Brain microvascular endothelial cell (primary cell): ENCODE measurements at regions not wholly inside any gene's neighbourhood (a gene's known extent, or its start where the extent isn't known, plus 50 kb on each side); places are given as distances from the start of the nearest gene placed in this dataset.
A peak's percentile ranks its signal among the peaks of the same experiment; 100 is the strongest.

Experiments used
- DNase-seq: peaks from one replicate; pipeline ENCODE4 v3.0.0-alpha.2; 2020
- H3K27ac ChIP-seq: fragments of 250-450 bp; sonication (Bioruptor Pico); 2 replicates; pipeline ENCODE4 v1.5.1; 2020; ENCODE audit warnings: mild to moderate bottlenecking, moderate library complexity
- H3K27me3 ChIP-seq: fragments of 250-450 bp; sonication (Bioruptor Pico); replicated peaks from 2 replicates; pipeline ENCODE4 v1.5.1; 2020; ENCODE audit warnings: mild to moderate bottlenecking
- H3K36me3 ChIP-seq: fragments of 250-450 bp; sonication (Bioruptor Pico); replicated peaks from 2 replicates; pipeline ENCODE4 v1.5.1; 2020; ENCODE audit warnings: mild to moderate bottlenecking
- H3K4me3 ChIP-seq: 2 replicates; pipeline ENCODE4 v1.5.1; 2011; ENCODE audit warnings: low read depth, mild to moderate bottlenecking, control low read depth, low read length, moderate library complexity
- in situ Hi-C: cut with HindIII; loops from 2 replicates; pipeline ENCODE4 v1.10.0; 2017; ENCODE audit warnings: low sequenced_read_pairs, low pct_ligation_motif_present
- TF ChIP-seq, protein P1 (sequence below): IDR thresholded peaks from 2 replicates; pipeline ENCODE4 v1.5.1; 2011; ENCODE audit warnings: low read depth, mild to moderate bottlenecking, moderate library complexity, low read length, control low read depth, inconsistent platforms; ENCODE audit errors: missing control alignments

DNA sequence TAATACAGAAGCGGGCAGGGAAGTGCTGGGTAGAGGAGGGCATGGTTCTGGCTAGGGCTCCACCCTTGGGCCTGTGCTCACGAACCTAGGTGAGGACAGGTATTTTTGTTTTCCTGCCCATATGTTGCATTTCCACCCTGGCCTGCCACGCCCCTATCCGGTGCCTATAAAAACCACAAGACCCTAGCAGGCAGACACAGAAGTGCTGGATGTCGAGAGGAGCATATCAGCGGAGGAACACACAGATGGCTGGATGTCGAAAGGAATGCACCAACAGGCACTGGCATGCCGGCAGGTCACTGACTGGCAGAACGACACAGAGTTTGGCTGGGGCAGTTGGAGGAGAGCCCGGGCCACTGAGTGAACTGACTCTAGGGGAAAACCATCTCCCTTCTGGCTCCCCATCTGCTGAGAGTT is 316.6 kb upstream of the BOD1L1 start:
- Histone ChIP-seq H3K27me3 (no peaks in the 10 kb centered on the region), H3K27ac (no peak overlapping the region), H3K36me3 (no peaks in the 10 kb centered on the region), H3K4me3 (no peak overlapping the region)
- TF ChIP-seq, protein P1, sequence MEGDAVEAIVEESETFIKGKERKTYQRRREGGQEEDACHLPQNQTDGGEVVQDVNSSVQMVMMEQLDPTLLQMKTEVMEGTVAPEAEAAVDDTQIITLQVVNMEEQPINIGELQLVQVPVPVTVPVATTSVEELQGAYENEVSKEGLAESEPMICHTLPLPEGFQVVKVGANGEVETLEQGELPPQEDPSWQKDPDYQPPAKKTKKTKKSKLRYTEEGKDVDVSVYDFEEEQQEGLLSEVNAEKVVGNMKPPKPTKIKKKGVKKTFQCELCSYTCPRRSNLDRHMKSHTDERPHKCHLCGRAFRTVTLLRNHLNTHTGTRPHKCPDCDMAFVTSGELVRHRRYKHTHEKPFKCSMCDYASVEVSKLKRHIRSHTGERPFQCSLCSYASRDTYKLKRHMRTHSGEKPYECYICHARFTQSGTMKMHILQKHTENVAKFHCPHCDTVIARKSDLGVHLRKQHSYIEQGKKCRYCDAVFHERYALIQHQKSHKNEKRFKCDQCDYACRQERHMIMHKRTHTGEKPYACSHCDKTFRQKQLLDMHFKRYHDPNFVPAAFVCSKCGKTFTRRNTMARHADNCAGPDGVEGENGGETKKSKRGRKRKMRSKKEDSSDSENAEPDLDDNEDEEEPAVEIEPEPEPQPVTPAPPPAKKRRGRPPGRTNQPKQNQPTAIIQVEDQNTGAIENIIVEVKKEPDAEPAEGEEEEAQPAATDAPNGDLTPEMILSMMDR, result no peak
- in situ Hi-C loops, result no loop called here
- no peak for DNase-seq

DNA sequence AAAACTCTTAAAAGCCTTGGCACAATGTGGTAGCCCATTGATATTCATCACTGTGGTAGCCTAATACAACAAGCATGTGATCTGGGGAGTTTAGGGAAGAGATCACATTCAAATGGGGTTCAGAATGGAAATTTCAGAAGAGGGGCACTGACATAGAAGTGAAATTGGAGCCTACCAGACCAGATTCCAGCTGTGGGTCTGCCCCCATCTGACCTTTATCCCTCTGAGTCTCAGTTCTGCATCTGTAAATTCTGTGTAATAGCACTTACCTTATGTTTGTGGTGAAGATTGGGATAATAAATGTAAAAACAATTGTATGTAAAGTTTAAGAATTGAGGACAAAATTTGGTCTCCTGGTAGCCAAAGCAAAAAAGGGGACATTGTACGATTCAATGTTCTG is 320.4 kb upstream of the BOD1L1 start:
- DNase-seq, result no peak
- Histone ChIP-seq H3K27ac (no peak overlapping the region), H3K36me3 (no peaks in the 10 kb centered on the region), H3K27me3 (no peaks in the 10 kb centered on the region), H3K4me3 (no peak overlapping the region)
- TF ChIP-seq, protein P1, result no peak
- in situ Hi-C loops, result no loop called here

DNA sequence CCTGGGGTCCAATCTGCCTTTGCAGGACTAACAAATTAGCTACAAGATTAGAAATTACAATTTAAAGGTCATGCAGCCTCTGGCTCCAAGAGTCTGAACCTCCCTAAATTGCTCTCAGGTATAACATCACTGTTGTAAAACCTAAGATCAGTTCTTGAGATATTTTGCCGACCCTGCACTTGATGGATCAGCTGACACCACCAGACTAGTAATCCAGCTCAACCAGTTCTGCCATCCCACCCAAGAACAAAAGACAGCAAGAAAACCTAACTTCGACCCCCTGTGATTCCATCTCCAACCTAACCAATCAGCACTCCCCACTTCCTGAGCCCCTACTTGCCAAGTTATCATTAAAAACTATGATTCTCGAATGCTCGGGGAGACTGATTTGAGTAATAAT is 323.0 kb upstream of the BOD1L1 start:
- TF ChIP-seq, protein P1, result no peak

DNA sequence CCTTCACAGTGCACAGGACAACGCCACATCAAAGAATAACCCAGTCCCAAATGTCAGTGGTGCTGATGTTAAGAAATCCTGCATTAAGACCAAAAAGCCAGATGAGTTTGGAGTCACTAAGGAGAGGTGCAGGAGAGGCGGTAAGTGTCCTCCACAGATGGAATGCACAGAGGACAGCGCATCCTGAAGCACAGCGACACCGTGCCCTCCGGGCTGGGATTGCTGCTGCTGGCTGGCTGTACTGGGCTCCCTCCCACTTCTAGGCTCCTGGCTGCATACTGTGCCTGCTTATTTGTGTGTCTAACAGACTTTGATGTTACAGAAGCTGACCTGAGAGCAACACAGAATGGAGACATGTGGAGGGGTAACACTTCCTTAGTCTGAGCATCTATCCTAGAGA is 325.6 kb upstream of the BOD1L1 start:
- Histone ChIP-seq H3K36me3 (no peaks in the 10 kb centered on the region), H3K4me3 (no peak overlapping the region), H3K27me3 (no peaks in the 10 kb centered on the region), H3K27ac (no peak overlapping the region)
- in situ Hi-C loops, result no loop called here
- TF ChIP-seq, protein P1, result peak; percentile 32
- no peak for DNase-seq

More for the DNA sequence above, 323.0 kb upstream of the BOD1L1 start:
- no peak overlapping the region for H3K4me3 ChIP-seq
- in situ Hi-C loops, result no loop called here
- no peak for DNase-seq
- H3K36me3 ChIP-seq, result no peaks in the 10 kb centered on the region
- no peak overlapping the region for H3K27ac ChIP-seq
- no peaks in the 10 kb centered on the region for H3K27me3 ChIP-seq

DNA sequence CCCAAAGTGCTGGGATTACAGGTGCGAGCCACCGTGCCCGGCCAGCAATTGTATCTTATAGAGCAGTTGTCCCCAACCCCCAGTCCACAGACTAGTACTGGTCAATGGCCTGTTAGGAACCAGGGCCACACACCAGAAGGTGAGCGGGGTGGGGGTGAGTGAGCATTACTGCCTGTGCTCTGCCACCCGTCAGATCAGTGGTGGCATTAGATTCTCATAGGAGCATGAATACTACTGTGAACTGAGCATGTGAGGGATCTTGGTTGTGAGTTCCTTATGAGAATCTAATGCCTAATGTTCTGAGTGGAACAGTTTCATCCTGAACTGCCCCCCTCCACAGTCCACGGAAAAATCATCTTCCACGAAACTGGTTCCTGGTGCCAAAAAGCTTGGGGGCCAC is 328.0 kb upstream of the BOD1L1 start:
- H3K27me3 ChIP-seq, result no peaks in the 10 kb centered on the region
- no peak overlapping the region for H3K27ac ChIP-seq
- TF ChIP-seq, protein P1, result no peak
- H3K36me3 ChIP-seq, result no peaks in the 10 kb centered on the region
- H3K4me3 ChIP-seq, result no peak overlapping the region
- DNase-seq, result no peak
- in situ Hi-C loops, result no loop called here

DNA sequence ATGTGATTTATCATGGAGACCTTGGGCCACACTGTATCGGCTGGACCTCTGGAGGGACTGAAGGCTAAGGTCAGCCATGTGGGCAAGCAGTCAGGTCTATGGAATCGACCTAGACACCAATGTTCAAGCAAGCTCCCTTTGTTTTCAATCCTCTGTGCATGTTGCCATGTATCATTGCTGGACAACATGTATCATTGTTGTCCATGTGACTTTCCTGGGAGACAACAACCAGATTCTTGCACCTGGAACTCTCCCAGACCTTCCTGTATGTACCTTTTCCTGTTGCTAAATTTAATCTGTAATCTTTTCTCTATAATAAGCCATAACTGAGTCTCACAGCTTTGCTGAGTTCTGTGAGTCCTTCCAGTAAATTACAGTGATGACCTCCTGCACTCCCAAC is 329.4 kb upstream of the BOD1L1 start:
- Histone ChIP-seq H3K36me3 (no peaks in the 10 kb centered on the region), H3K4me3 (no peak overlapping the region), H3K27ac (no peak overlapping the region), H3K27me3 (no peaks in the 10 kb centered on the region)
- in situ Hi-C loops, result no loop called here
- no peak for DNase-seq
- TF ChIP-seq, protein P1, result no peak
